GM12878 (cell line): ENCODE measurements at regions not wholly inside any gene's neighbourhood (a gene's known extent, or its start where the extent isn't known, plus 50 kb on each side); places are given as distances from the start of the nearest gene placed in this dataset.

Experiments
- RCOR1 ChIP-seq: conservative IDR thresholded peaks from 2 replicates; pipeline ENCODE4 v1.6.1; 2012; ENCODE audit warnings: low read depth, low read length, improper control_type of control experiment
- TCF7 ChIP-seq: IDR thresholded peaks from 2 replicates; pipeline ENCODE4 v1.6.1; 2014; ENCODE audit warnings: antibody characterized with exemption, borderline replicate concordance
- TF ChIP-seq, protein P1 (sequence below): fragments of 450-650 bp; IDR thresholded peaks from 2 replicates; pipeline ENCODE4 v1.6.1; 2017; ENCODE audit warnings: mild to moderate bottlenecking

GRCh38 chr22:22773427-22773826 lies 114.2 kb upstream of the IGLL5 start:
- TF ChIP-seq, protein P1, sequence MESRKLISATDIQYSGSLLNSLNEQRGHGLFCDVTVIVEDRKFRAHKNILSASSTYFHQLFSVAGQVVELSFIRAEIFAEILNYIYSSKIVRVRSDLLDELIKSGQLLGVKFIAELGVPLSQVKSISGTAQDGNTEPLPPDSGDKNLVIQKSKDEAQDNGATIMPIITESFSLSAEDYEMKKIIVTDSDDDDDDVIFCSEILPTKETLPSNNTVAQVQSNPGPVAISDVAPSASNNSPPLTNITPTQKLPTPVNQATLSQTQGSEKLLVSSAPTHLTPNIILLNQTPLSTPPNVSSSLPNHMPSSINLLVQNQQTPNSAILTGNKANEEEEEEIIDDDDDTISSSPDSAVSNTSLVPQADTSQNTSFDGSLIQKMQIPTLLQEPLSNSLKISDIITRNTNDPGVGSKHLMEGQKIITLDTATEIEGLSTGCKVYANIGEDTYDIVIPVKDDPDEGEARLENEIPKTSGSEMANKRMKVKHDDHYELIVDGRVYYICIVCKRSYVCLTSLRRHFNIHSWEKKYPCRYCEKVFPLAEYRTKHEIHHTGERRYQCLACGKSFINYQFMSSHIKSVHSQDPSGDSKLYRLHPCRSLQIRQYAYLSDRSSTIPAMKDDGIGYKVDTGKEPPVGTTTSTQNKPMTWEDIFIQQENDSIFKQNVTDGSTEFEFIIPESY = no peak
- no peak for TF ChIP-seq TCF7
- TF ChIP-seq RCOR1 = no peak
